Thyroid gland (tissue), 4 donors: ENCODE measurements at regions not wholly inside any gene's neighbourhood (a gene's known extent, or its start where the extent isn't known, plus 50 kb on each side); places are given as distances from the start of the nearest gene placed in this dataset.
"Not testable (repeated sequence)": the region's sequence is repeated elsewhere in the genome, so short reads cannot be mapped to it uniquely, and the experiment has no call there.

Experiments
- DNase-seq, 2 donors: peaks; one replicate each; pipeline ENCODE4 v3.0.0-alpha.2; 2019
- H3K27ac ChIP-seq, 3 donors: fragments of 200-600 bp; sonication (generic); 1 replicate in 2 of 3; 2 replicates in 1 of 3; pipeline ENCODE4 v1.5.1; 2016 to 2019; ENCODE audit warnings: mild to moderate bottlenecking in 1 of 3, moderate library complexity in 1 of 3
- H3K27me3 ChIP-seq: fragments of 200-600 bp; sonication (generic); one replicate; pipeline ENCODE4 v1.5.1; 2019
- H3K36me3 ChIP-seq, 2 donors: fragments of 200-600 bp; sonication (generic); one replicate each; pipeline ENCODE4 v1.5.1; 2016 to 2019
- H3K4me1 ChIP-seq, 2 donors: fragments of 200-600 bp; sonication (generic); one replicate each; pipeline ENCODE4 v1.5.1; 2017 to 2019
- H3K4me3 ChIP-seq, 3 donors: fragments of 200-600 bp; sonication (generic); replicated peaks in 1 of 3; 1 replicate in 2 of 3; 2 replicates in 1 of 3; pipeline ENCODE4 v1.5.1; 2016; ENCODE audit warnings: mild to moderate bottlenecking in 1 of 3
- H3K9me3 ChIP-seq: fragments of 200-600 bp; sonication (generic); one replicate; pipeline ENCODE4 v1.5.1; 2017
- POLR2A ChIP-seq, 2 donors: fragments of 450-650 bp; IDR thresholded peaks; one replicate each; pipeline ENCODE4 v1.6.1; 2017; ENCODE audit warnings: antibody characterized with exemption in 2 of 2, mild to moderate bottlenecking in 2 of 2, moderate library complexity in 1 of 2
- WGBS, 2 donors: methylation state at CpG; one replicate each; pipeline ENCODE4 v1.1.5; 2017; 5-methylcytosine and 5-hydroxymethylcytosine counted together
- intact Hi-C: fragments of 100-400 bp; cut with DNase I; formaldehyde crosslinking; loops from one replicate; pipeline ENCODE4 v1.15.1; 2023
- TF ChIP-seq, protein P1 (sequence below), 6 experiments: fragments of 200-600 bp in 3 of 6; fragments of 450-650 bp in 3 of 6; sonication (generic) in 3 of 6; IDR thresholded peaks; one replicate each; pipeline ENCODE4 v1.5.1; 2016 to 2019; ENCODE audit warnings: antibody characterized with exemption in 6 of 6, mild to moderate bottlenecking in 2 of 6, inconsistent platforms in 1 of 6, moderate library complexity in 1 of 6

GRCh38 chr5:26329562-26330189 lies 708.7 kb downstream of the CDH9 start:
- Histone ChIP-seq H3K4me3 (no peak overlapping the region), H3K27ac (no peak overlapping the region), H3K27me3 (no peaks in the 10 kb centered on the region), H3K4me1 (no peaks in the 10 kb centered on the region), H3K9me3 (no peaks in the 10 kb centered on the region), H3K36me3 (no peaks in the 10 kb centered on the region)
- intact Hi-C loops = no loop called here
- WGBS, 2 donors = 14 to 24% methylated on average over 4 of the region's 4 CpGs
- no peak for TF ChIP-seq POLR2A (IDR thresholded peaks at IDR 0.05)
- TF ChIP-seq, protein P1, sequence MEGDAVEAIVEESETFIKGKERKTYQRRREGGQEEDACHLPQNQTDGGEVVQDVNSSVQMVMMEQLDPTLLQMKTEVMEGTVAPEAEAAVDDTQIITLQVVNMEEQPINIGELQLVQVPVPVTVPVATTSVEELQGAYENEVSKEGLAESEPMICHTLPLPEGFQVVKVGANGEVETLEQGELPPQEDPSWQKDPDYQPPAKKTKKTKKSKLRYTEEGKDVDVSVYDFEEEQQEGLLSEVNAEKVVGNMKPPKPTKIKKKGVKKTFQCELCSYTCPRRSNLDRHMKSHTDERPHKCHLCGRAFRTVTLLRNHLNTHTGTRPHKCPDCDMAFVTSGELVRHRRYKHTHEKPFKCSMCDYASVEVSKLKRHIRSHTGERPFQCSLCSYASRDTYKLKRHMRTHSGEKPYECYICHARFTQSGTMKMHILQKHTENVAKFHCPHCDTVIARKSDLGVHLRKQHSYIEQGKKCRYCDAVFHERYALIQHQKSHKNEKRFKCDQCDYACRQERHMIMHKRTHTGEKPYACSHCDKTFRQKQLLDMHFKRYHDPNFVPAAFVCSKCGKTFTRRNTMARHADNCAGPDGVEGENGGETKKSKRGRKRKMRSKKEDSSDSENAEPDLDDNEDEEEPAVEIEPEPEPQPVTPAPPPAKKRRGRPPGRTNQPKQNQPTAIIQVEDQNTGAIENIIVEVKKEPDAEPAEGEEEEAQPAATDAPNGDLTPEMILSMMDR (IDR thresholded peaks at IDR 0.05) = peak in 1 of 6 experiments; percentile 17
- no peak for DNase-seq

DNA sequence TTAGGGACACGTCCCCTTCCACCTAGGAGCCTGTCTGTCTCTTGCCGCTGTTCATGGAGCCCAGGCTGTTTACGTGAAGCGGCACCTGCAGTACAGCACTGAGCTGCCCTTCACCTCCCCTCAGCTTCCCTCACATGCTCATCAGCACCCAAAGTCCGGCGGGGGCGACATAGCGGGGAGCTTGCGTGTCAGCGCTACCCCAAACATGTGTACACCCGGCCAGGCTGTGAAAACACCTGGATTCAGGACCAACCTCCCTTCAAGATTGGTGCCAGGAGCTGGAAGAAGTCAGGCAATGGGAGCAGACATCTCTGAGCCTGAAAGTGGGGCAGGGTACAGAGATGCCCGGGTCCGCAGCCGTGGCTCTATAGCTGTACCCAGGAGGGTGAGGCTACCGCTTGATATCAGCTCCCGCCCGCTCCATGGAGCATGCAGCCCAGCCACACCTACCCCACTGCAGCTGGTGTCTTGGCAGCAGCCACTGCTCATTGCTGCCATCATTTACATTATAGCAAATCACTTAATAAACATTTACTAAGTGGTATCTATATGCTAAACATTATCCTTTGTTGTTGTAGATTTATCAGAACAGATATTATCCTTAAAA lies 712.1 kb downstream of the CDH9 start:
- Histone ChIP-seq H3K9me3 (no peaks in the 10 kb centered on the region), H3K36me3 (no peaks in the 10 kb centered on the region), H3K27ac (no peak overlapping the region), H3K4me1 (no peaks in the 10 kb centered on the region), H3K4me3 (no peak overlapping the region), H3K27me3 (no peaks in the 10 kb centered on the region)
- no peak for DNase-seq
- WGBS, 2 donors = 95 to 96% methylated on average over 12 to 17 of the region's 17 CpGs
- intact Hi-C loops = no loop called here
- TF ChIP-seq, protein P1 (IDR thresholded peaks at IDR 0.05) = no peak
- no peak for TF ChIP-seq POLR2A (IDR thresholded peaks at IDR 0.05)

- DNase-seq, H3K27ac ChIP-seq, intact Hi-C loops, H3K4me1 ChIP-seq, H3K36me3 ChIP-seq, H3K27me3 ChIP-seq, H3K9me3 ChIP-seq, H3K4me3 ChIP-seq: not testable (repeated sequence)
- 91 to 97% methylated on average over 11 of the region's 11 CpGs for WGBS, 2 donors
These were observed 713.0 kb downstream of the CDH9 start for GRCh38 chr5:26325432-26325831.

- H3K27me3 ChIP-seq, H3K4me1 ChIP-seq, H3K36me3 ChIP-seq, H3K4me3 ChIP-seq, H3K9me3 ChIP-seq, intact Hi-C loops, DNase-seq, H3K27ac ChIP-seq: not testable (repeated sequence)
- WGBS, 2 donors = 92 to 94% methylated on average over 25 to 38 of the region's 41 CpGs
These were observed 714.0 kb downstream of the CDH9 start for GRCh38 chr5:26324273-26324895.

DNA sequence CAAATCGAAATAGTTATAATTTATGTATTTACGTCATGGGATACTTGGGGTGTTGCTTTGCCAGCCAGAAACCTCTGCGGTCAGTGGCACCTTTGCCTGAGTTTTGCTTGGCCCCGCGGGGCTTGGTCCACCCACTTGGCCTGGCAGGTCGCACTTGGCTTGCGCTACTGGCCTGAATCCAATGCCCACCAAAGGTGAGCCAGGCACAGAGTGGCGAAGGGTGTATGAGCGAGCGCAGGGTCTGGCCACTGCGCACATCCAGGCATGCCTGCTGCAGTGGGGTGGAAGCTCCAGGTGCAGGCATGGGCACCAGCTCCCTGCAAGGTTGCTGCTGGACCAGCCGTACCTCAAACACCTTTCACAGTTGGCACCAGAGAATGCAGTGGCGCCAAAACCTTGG lies 714.6 kb downstream of the CDH9 start:
- H3K36me3 ChIP-seq = no peaks in the 10 kb centered on the region
- H3K27me3 ChIP-seq = no peaks in the 10 kb centered on the region
- no peak for DNase-seq
- no peak overlapping the region for H3K4me3 ChIP-seq
- no peak overlapping the region for H3K27ac ChIP-seq
- 95 to 98% methylated on average over 12 to 13 of the region's 13 CpGs for WGBS, 2 donors
- no peak for TF ChIP-seq POLR2A (IDR thresholded peaks at IDR 0.05)
- TF ChIP-seq, protein P1 (IDR thresholded peaks at IDR 0.05) = no peak
- no peaks in the 10 kb centered on the region for H3K9me3 ChIP-seq
- intact Hi-C loops = no loop called here
- H3K4me1 ChIP-seq = no peaks in the 10 kb centered on the region

DNA sequence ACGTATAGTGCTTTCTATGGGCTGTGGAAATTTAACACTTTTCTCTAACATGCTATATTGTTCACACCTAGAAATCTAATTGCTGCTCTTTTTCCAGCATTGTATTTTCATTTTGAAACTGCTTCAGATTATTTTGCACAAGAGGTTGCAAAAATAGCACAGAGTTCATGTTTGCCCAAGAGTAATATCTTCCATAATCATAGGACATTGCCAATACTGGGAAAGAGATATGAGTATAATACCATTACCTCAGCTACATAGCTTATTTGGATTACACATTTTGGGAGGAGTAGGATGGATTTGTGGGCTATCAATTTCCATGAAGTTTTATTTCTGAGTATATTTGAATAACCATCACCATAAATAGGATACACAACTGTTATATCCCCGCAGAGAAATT lies 717.1 kb downstream of the CDH9 start:
- TF ChIP-seq POLR2A (IDR thresholded peaks at IDR 0.05) = no peak
- TF ChIP-seq, protein P1 (IDR thresholded peaks at IDR 0.05) = no peak
- no peaks in the 10 kb centered on the region for H3K9me3 ChIP-seq
- DNase-seq = no peak
- no peaks in the 10 kb centered on the region for H3K27me3 ChIP-seq
- H3K4me3 ChIP-seq = no peak overlapping the region
- no peak overlapping the region for H3K27ac ChIP-seq
- H3K36me3 ChIP-seq = no peaks in the 10 kb centered on the region
- WGBS, 2 donors = 77 to 80% methylated on average over 2 of the region's 2 CpGs
- intact Hi-C loops = no loop called here
- no peaks in the 10 kb centered on the region for H3K4me1 ChIP-seq
